GM18505 (cell line): ENCODE measurements at regions not wholly inside any gene's neighbourhood (a gene's known extent, or its start where the extent isn't known, plus 50 kb on each side); places are given as distances from the start of the nearest gene placed in this dataset.

Experiments used
- ATAC-seq: cut with Tn5 transposase; IDR thresholded peaks from one replicate; pipeline ENCODE4 v1.9.1; 2021; ENCODE audit not compliant: unreplicated experiment
- POLR2A ChIP-seq: IDR thresholded peaks from 4 replicates; pipeline ENCODE4 v1.6.1; 2011; ENCODE audit warnings: borderline replicate concordance; ENCODE audit not compliant: insufficient read depth, insufficient read length; ENCODE audit errors: extremely low read depth

- no peak for TF ChIP-seq POLR2A
- ATAC-seq: no peak
Observed at GRCh38 chr4:124181039-124181438, 531.5 kb downstream of the ANKRD50 start.

- no peak for TF ChIP-seq POLR2A
- no peak for ATAC-seq
Observed at GRCh38 chr4:124183231-124183630, 529.3 kb downstream of the ANKRD50 start.

- no peak for ATAC-seq
- TF ChIP-seq POLR2A: no peak
Observed at GRCh38 chr4:124183926-124184325, 528.6 kb downstream of the ANKRD50 start.

GRCh38 chr4:124184792-124185191 is 527.7 kb downstream of the ANKRD50 start:
- no peak for ATAC-seq
- no peak for TF ChIP-seq POLR2A

DNA sequence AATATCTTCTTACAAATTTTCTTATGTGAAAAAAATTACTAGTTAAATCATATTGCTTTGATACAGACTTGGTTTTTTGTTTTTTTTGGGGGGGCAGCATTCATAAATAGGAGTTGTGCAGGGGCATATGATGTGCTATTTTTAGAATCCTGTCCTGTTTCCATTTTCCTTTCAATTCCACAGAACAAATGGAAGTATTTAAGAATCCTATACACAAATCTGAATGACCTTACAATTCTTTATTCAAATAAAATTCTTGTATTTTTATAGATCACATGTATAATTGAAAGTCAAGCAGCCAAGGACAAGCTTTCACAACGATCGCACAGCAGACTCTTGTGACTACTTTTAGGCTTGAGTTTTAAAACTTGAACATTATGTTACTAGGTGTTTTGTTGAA is 523.9 kb downstream of the ANKRD50 start:
- TF ChIP-seq POLR2A: no peak
- ATAC-seq: no peak

DNA sequence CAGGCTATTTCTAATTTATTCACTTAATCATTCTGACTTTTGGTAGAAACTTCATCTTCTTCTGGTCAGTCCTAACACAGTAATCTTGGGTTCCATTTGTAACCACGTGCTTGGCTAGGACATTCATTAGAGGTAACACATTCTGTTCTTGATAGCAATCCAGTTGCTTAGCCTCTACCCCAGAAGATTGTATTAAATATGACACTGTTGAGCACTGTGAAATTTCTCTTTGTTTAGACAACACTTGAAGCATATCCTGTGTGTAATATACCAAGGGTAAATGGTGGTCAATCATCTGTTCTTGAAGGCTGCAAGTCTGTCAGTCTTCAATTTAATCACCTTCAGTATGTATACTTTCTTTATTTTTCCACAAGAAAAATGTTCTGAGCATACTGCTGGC is 523.0 kb downstream of the ANKRD50 start:
- TF ChIP-seq POLR2A: no peak
- no peak for ATAC-seq

DNA sequence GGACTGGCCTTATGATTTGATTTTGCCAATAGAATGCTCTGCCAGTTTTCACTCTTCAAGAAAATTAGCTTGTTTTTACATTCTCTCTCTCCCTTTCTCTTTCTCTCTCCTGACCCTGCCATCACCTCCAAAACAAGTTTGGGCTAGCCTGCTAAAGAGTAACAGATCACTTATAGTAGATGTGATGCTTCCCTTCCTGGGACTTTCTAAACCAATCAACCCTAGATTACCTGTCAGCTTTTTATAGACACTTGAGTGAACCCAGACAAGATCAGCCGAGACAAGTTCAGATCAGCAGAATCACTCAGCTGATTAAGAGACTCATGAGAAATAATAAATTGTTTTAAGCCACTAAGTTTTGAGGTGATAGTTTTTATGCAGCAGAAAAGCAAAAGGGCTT is 521.2 kb downstream of the ANKRD50 start:
- no peak for TF ChIP-seq POLR2A
- ATAC-seq: no peak

- no peak for TF ChIP-seq POLR2A
- no peak for ATAC-seq
Observed at GRCh38 chr4:124192544-124192943, 520.0 kb downstream of the ANKRD50 start.

DNA sequence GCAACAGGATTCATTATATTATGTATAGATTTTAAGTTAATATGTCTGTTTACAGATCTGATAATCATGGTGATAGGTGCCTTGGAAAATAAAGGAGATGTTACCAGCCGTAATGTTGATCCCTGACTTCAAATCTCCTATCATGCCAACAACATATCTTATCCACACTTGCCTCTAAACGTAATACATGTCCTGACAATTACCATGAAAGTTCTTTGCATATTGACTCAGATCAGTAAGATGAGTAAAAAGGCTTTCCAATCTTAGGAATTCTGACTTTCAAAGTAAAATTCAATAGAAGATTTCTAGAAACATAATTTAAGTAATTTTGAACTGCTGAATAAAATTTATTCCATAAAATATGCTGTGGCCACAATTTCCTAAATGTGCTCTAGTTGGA is 513.3 kb downstream of the ANKRD50 start:
- ATAC-seq: no peak
- TF ChIP-seq POLR2A: no peak

- ATAC-seq: no peak
- TF ChIP-seq POLR2A: no peak
Observed at GRCh38 chr4:124199755-124200154, 512.8 kb downstream of the ANKRD50 start.

GRCh38 chr4:124201636-124202035 is 510.9 kb downstream of the ANKRD50 start:
- no peak for TF ChIP-seq POLR2A
- no peak for ATAC-seq

DNA sequence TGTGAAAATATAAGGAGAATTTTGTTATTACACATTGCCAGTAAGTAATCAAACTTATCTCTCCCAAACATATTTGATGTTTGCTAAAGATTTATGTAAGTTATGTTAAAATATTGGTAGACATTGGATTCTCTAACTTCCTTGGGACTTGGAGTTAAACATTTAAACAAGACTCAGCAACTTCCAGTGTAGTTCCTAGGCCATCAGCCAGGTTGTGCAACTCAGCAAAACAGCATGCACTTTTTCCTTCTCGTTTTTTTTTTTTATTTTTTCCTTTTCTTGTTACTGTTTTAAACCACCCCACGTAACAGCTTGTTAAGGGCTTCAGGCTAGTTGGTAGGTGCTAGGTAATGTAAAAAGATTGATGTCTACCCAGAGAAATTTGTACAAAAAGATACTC is 510.4 kb downstream of the ANKRD50 start:
- no peak for ATAC-seq
- TF ChIP-seq POLR2A: no peak

DNA sequence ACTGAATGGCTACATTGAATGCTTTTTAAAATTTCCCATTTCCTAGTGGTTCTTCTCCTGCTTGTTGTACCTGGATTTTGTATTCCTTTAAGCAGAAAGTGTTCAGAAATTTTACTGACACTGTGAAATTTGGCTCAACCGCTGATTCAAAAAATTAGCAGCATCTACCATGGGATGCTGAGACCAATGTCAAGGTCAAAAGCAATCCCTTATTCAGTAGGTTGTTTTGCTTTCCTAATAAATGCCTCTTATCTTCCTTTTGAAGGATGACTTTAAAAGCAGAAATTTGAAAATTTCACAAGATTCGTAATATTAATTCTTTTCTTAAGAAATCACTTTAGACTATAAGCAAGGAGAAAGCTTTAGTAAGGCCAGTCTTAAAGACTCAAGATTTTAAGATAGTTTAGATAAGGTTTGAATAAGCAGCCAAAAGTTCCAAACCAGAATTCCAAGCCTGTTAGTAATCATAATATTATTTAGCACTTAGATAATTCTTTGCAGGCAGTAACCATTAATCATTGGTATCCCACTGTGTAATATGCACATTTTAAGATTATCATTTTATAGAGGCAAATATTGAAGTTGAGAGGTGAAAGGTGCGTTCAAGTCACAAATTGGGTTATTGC is 508.8 kb downstream of the ANKRD50 start:
- no peak for ATAC-seq
- no peak for TF ChIP-seq POLR2A

GRCh38 chr4:124206779-124207605 is 505.5 kb downstream of the ANKRD50 start:
- ATAC-seq: no peak
- no peak for TF ChIP-seq POLR2A
